Fibroblast of skin of abdomen (primary cell): ENCODE measurements at regions not wholly inside any gene's neighbourhood (a gene's known extent, or its start where the extent isn't known, plus 50 kb on each side); places are given as distances from the start of the nearest gene placed in this dataset.
"Not testable (repeated sequence)": the region's sequence is repeated elsewhere in the genome, so short reads cannot be mapped to it uniquely, and the experiment has no call there.

Source experiments
- DNase-seq: peaks from one replicate; pipeline ENCODE4 v3.0.0-alpha.2; 2013

GRCh38 chr12:13435235-13435933 is 238.9 kb downstream of the EMP1 start:
- DNase-seq = peak; percentile 53

GRCh38 chr12:13433768-13434167 is 237.2 kb downstream of the EMP1 start:
- no peak for DNase-seq

GRCh38 chr12:13431041-13431440 is 234.5 kb downstream of the EMP1 start:
- DNase-seq = no peak

GRCh38 chr12:13428538-13429265 is 232.2 kb downstream of the EMP1 start:
- DNase-seq = peak; percentile 78

GRCh38 chr12:13425766-13426165 is 229.2 kb downstream of the EMP1 start:
- peak; percentile 90 for DNase-seq

- DNase-seq = no peak
Observed at GRCh38 chr12:13422291-13422690, 225.8 kb downstream of the EMP1 start.

GRCh38 chr12:13417516-13417915 is 221.0 kb downstream of the EMP1 start:
- no peak for DNase-seq

- DNase-seq = no peak
Observed at GRCh38 chr12:13411287-13411686, 214.8 kb downstream of the EMP1 start.

GRCh38 chr12:13405961-13406703 is 209.6 kb downstream of the EMP1 start:
- DNase-seq = no peak

GRCh38 chr12:13404631-13405473 is 208.3 kb downstream of the EMP1 start:
- no peak for DNase-seq

GRCh38 chr12:13404111-13404628 is 207.6 kb downstream of the EMP1 start:
- DNase-seq = no peak

GRCh38 chr12:13391375-13391774 is 194.8 kb downstream of the EMP1 start:
- DNase-seq = not testable (repeated sequence)

GRCh38 chr12:13390918-13391317 is 194.4 kb downstream of the EMP1 start:
- DNase-seq = no peak

- peak; percentile 1 for DNase-seq
Observed at GRCh38 chr12:13390381-13390861, 193.9 kb downstream of the EMP1 start.

GRCh38 chr12:13387101-13387500 is 190.6 kb downstream of the EMP1 start:
- DNase-seq = no peak

- no peak for DNase-seq
Observed at GRCh38 chr12:13386323-13387039, 190.0 kb downstream of the EMP1 start.

- DNase-seq = no peak
Observed at GRCh38 chr12:13383379-13383778, 186.9 kb downstream of the EMP1 start.

- DNase-seq = no peak
Observed at GRCh38 chr12:13380297-13380696, 183.8 kb downstream of the EMP1 start.

- no peak for DNase-seq
Observed at GRCh38 chr12:13379531-13380188, 183.1 kb downstream of the EMP1 start.

GRCh38 chr12:13377698-13378097 is 181.2 kb downstream of the EMP1 start:
- no peak for DNase-seq
